Small intestine (tissue), 7 donors: ENCODE measurements at regions not wholly inside any gene's neighbourhood (a gene's known extent, or its start where the extent isn't known, plus 50 kb on each side); places are given as distances from the start of the nearest gene placed in this dataset.
"Not testable (repeated sequence)": the region's sequence is repeated elsewhere in the genome, so short reads cannot be mapped to it uniquely, and the experiment has no call there.

Experiments used
- DNase-seq, 2 donors: peaks; one replicate each; pipeline versions ENCODE4 v3.0.0 to v3.0.0-alpha.2; 2013
- FAIRE-seq: peaks from 2 replicates; lab custom pipeline; 2012; peaks lifted over from hg19 to GRCh38; lab: Jason Lieb, UNC
- H3K27ac ChIP-seq, 3 donors: one replicate each; pipeline ENCODE4 v1.5.1; 2013; ENCODE audit warnings: low read length in 2 of 3, mild to moderate bottlenecking in 2 of 3, control low read depth in 1 of 3, inconsistent platforms in 1 of 3, low read depth in 1 of 3, moderate library complexity in 1 of 3
- H3K27me3 ChIP-seq, 3 donors: one replicate each; pipeline ENCODE4 v1.6.1; 2013; ENCODE audit warnings: low read length in 3 of 3, inconsistent platforms in 1 of 3; ENCODE audit not compliant: control insufficient read depth in 3 of 3, insufficient read depth in 3 of 3
- H3K36me3 ChIP-seq, 3 donors: one replicate each; pipeline ENCODE4 v1.6.1; 2013; ENCODE audit warnings: low read length in 3 of 3, inconsistent platforms in 1 of 3, low read depth in 1 of 3, mild to moderate bottlenecking in 1 of 3, moderate library complexity in 1 of 3; ENCODE audit not compliant: control insufficient read depth in 3 of 3, insufficient read depth in 2 of 3
- H3K4me1 ChIP-seq, 3 donors: one replicate each; pipeline ENCODE4 v1.6.1; 2013; ENCODE audit warnings: low read length in 2 of 3, inconsistent platforms in 1 of 3, low read depth in 1 of 3, mild to moderate bottlenecking in 1 of 3, moderate library complexity in 1 of 3; ENCODE audit not compliant: control insufficient read depth in 3 of 3, insufficient read depth in 2 of 3
- H3K4me3 ChIP-seq, 3 donors: one replicate each; pipeline ENCODE4 v1.5.1; 2013; ENCODE audit warnings: low read length in 3 of 3, control low read depth in 1 of 3, inconsistent platforms in 1 of 3, low read depth in 1 of 3, mild to moderate bottlenecking in 1 of 3, moderate library complexity in 1 of 3
- H3K9me3 ChIP-seq, 2 donors: one replicate each; pipeline ENCODE4 v1.6.1; 2013; ENCODE audit warnings: low read depth in 1 of 2, low read length in 1 of 2; ENCODE audit not compliant: control insufficient read depth in 2 of 2, insufficient read depth in 1 of 2
- WGBS, 3 donors: extraction: QIAGEN DNeasy Blood & Tissue Kit; methylation state at CpG; one replicate each; pipeline ENCODE4 v1.1.7; 2013; 5-methylcytosine and 5-hydroxymethylcytosine counted together
- donor health status: healthy with polysubstance abuse.
- donor health status: control.
- donor health status: control.
- donor health status: Bipolar disorder and iron deficiency.
- donor health status: healthy.

- not testable (repeated sequence) for H3K4me3 ChIP-seq, H3K36me3 ChIP-seq, DNase-seq, FAIRE-seq, H3K9me3 ChIP-seq, H3K4me1 ChIP-seq, H3K27ac ChIP-seq, H3K27me3 ChIP-seq
- 61 to 73% (median 66%) methylated on average over 5 of the region's 5 CpGs for WGBS, 3 donors
These were observed 561.1 kb downstream of the TMX3 start for GRCh38 chr18:68153821-68154220.

- H3K27me3 ChIP-seq = no peaks in the 10 kb centered on the region
- 63 to 82% (median 72%) methylated on average over 7 of the region's 7 CpGs for WGBS, 3 donors
- FAIRE-seq = no peak
- no peak overlapping the region for H3K4me3 ChIP-seq
- no peaks in the 10 kb centered on the region for H3K36me3 ChIP-seq
- no peak for DNase-seq
- no peak overlapping the region for H3K27ac ChIP-seq
- no peaks in the 10 kb centered on the region for H3K4me1 ChIP-seq
- H3K9me3 ChIP-seq = no peaks in the 10 kb centered on the region
These were observed 562.1 kb downstream of the TMX3 start for GRCh38 chr18:68152770-68153169.

- DNase-seq = no peak
- Histone ChIP-seq H3K36me3 (no peaks in the 10 kb centered on the region), H3K4me3 (no peak overlapping the region), H3K27ac (no peak overlapping the region), H3K27me3 (no peaks in the 10 kb centered on the region), H3K4me1 (no peaks in the 10 kb centered on the region), H3K9me3 (no peaks in the 10 kb centered on the region)
- WGBS, 3 donors = 60 to 74% (median 65%) methylated on average over 2 of the region's 2 CpGs
- no peak for FAIRE-seq
These were observed 563.9 kb downstream of the TMX3 start for GRCh38 chr18:68150961-68151360.

- 8 to 57% (median 14%) methylated on average over 3 of the region's 3 CpGs for WGBS, 3 donors
- H3K36me3 ChIP-seq = no peaks in the 10 kb centered on the region
- no peaks in the 10 kb centered on the region for H3K9me3 ChIP-seq
- DNase-seq (no peak), FAIRE-seq (no peak)
- no peak overlapping the region for H3K27ac ChIP-seq
- H3K27me3 ChIP-seq = no peaks in the 10 kb centered on the region
- H3K4me1 ChIP-seq = no peaks in the 10 kb centered on the region
- no peak overlapping the region for H3K4me3 ChIP-seq
These were observed 566.0 kb downstream of the TMX3 start for GRCh38 chr18:68148863-68149262.

DNA sequence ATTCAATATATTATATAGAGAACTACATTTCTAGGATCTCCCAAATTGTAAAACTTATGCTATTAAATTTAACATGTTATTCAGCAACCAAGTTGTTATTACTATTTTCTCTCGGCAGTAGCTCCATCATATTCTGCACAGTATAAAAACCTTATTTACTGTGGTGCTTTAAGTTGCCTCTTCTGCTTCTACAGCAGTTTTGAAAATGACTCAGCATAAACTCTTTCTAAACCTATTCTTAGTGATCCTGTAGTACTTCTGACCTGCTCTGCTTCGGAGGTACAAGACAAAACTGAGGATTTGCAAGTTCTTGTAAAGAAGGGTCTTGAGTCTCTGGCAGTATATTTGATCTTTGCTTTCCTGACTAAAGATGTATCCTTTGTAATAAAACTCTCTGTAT is 567.2 kb downstream of the TMX3 start:
- Histone ChIP-seq H3K27me3 (no peaks in the 10 kb centered on the region), H3K9me3 (no peaks in the 10 kb centered on the region), H3K27ac (no peak overlapping the region), H3K4me1 (no peaks in the 10 kb centered on the region), H3K4me3 (no peak overlapping the region), H3K36me3 (no peaks in the 10 kb centered on the region)
- FAIRE-seq (no peak), DNase-seq (no peak)
- WGBS, 3 donors = 78 to 81% (median 80%) methylated on average over 2 of the region's 2 CpGs

GRCh38 chr18:68121826-68122225 is 593.1 kb downstream of the TMX3 start:
- FAIRE-seq = no peak
- WGBS, 3 donors = 83 to 98% (median 86%) methylated on average over 1 of the region's 1 CpG
- no peaks in the 10 kb centered on the region for H3K27me3 ChIP-seq

DNA sequence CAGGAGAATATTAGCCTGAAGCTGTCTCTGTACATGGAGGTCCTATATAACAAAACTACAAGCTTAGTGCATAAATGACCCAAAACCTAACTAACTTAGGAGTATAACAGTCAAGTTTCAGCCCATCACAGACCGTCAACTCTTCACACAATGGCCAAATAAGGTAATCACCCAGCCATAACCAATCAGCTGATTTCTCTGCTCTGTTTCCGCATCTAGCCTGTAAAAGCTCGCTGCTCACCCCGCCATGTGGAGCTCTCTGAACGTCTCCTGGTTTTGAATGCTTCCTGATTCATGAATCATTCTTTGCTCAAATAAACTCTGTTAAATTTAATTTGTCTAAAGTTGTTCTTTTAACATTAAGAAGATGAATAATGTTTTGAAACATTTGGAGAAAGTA is 593.6 kb downstream of the TMX3 start:
- WGBS, 3 donors = 74 to 81% (median 77%) methylated on average over 5 of the region's 5 CpGs
- Histone ChIP-seq H3K9me3 (no peaks in the 10 kb centered on the region), H3K27me3 (no peaks in the 10 kb centered on the region), H3K4me3 (no peak overlapping the region), H3K36me3 (no peaks in the 10 kb centered on the region), H3K4me1 (no peaks in the 10 kb centered on the region), H3K27ac (no peak overlapping the region)
- DNase-seq = no peak
- no peak for FAIRE-seq

More at GRCh38 chr18:68121826-68122225, 593.1 kb downstream of the TMX3 start:
- Histone ChIP-seq H3K9me3 (no peaks in the 10 kb centered on the region), H3K27ac (no peak overlapping the region), H3K36me3 (no peaks in the 10 kb centered on the region), H3K4me1 (no peaks in the 10 kb centered on the region), H3K4me3 (no peak overlapping the region)
- DNase-seq = no peak

DNA sequence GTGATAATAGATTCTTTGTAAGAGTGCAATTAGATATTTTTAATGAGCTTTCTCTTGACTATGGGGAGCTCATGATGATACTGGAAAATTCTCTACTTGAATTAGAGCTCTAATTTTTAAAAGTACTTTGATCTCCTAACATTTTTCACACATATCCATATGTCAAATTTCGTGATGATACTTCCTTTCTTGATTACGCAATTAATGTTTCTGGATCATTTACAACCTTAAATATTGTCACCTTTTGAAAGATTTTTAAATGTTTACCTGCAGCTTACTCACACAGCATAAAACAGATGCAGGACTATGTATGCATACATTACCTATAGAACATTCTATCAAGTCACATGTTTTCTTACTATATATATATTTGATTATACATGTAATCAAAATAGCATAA is 598.5 kb upstream of the DSEL start:
- no peak for FAIRE-seq
- H3K27me3 ChIP-seq = no peaks in the 10 kb centered on the region
- H3K4me3 ChIP-seq = no peak overlapping the region
- no peak for DNase-seq
- WGBS, 3 donors = 66 to 79% (median 69%) methylated on average over 2 of the region's 2 CpGs
- no peaks in the 10 kb centered on the region for H3K4me1 ChIP-seq
- no peaks in the 10 kb centered on the region for H3K36me3 ChIP-seq
- no peaks in the 10 kb centered on the region for H3K9me3 ChIP-seq
- no peak overlapping the region for H3K27ac ChIP-seq

DNA sequence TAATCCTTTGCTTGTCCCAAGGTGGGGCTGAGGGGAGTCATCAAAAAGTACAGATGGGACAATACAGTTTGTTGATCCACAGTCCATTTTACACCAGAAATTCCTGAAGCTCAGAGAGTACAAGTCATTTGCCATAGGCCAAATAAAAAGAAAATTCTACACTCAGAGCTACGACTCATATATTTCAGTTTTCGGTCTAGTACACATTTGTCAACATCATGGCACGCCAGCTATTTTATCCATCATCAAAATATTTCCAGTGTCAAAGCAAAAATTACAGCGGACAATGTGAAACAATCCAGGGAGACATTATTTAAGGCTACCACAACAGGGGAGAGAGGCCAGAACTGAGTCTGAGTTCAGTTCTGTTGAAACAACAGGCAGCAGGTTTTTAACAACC is 587.5 kb upstream of the DSEL start:
- FAIRE-seq = no peak
- H3K27me3 ChIP-seq = no peaks in the 10 kb centered on the region
- no peak for DNase-seq
- 91 to 93% (median 92%) methylated on average over 4 of the region's 4 CpGs for WGBS, 3 donors
- H3K27ac ChIP-seq = no peak overlapping the region
- no peaks in the 10 kb centered on the region for H3K9me3 ChIP-seq
- no peak overlapping the region for H3K4me3 ChIP-seq
- H3K4me1 ChIP-seq = no peaks in the 10 kb centered on the region
- no peaks in the 10 kb centered on the region for H3K36me3 ChIP-seq
